ENCODE measurements at regions not wholly inside any gene's neighbourhood (a gene's known extent, or its start where the extent isn't known, plus 50 kb on each side); places are given as distances from the start of the nearest gene placed in this dataset.

DNA sequence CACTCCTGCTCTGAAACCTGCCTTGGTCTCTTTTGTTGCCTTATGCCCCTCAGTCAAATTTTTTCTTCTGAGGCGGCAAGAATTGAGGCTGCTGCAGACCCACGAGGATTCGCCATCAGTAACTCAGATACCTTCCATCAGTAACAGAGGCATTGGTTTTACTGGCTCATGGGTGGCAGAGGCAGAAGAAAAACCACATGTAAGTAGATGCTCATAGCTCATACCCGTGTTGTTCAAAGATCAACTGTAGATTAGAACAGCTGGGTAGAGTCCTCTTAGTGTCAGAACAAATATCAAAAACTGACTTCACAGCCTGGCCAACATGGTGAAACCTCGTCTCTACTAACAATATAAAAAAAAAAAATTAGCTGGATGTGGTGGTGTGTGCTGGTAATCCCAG lies 598.0 kb upstream of the SOX11 start:
- DNase-seq (no peak), ATAC-seq (ENCODE audit: poor library complexity) (no peak)
- H3K9me3 Mint-ChIP-seq: peaks cover 18% of the 10 kb centered on the region
- POLR2A ChIA-PET: no interaction called here
- no peaks in the 10 kb centered on the region for H3K36me3 Mint-ChIP-seq (ENCODE audit: low read depth)
- H3K27me3 ChIP-seq (ENCODE audit: control insufficient read depth in 1 of 2, insufficient read depth in 2 of 2, low read length in 2 of 2): no peaks in the 10 kb centered on the region
- CTCF ChIA-PET: no interaction called here
- H3K4me1 Mint-ChIP-seq (ENCODE audit: low read depth): no peaks in the 10 kb centered on the region
- H3K9me3 ChIP-seq (ENCODE audit: control insufficient read depth in 1 of 2, insufficient read depth in 1 of 2, low read length in 2 of 2): peaks cover 0 to 13% of the 10 kb centered on the region in 2 experiments
- no peak overlapping the region for H3K4me3 ChIP-seq (ENCODE audit: low read length)
- no peak overlapping the region for H3K27ac ChIP-seq (ENCODE audit: low read depth in 1 of 2, low read length in 2 of 2)
- no peaks in the 10 kb centered on the region for H3K4me1 ChIP-seq (ENCODE audit: insufficient read depth, low read length)
- H3K27ac Mint-ChIP-seq: no peak overlapping the region
- no peaks in the 10 kb centered on the region for H3K36me3 ChIP-seq (ENCODE audit: insufficient read depth, low read length)
- intact Hi-C loops (cut with DNase I, micrococcal nuclease): no loop called here
- no peaks in the 10 kb centered on the region for H3K27me3 Mint-ChIP-seq
- H3K4me3 Mint-ChIP-seq: no peak overlapping the region
- TF ChIP-seq, protein P1, sequence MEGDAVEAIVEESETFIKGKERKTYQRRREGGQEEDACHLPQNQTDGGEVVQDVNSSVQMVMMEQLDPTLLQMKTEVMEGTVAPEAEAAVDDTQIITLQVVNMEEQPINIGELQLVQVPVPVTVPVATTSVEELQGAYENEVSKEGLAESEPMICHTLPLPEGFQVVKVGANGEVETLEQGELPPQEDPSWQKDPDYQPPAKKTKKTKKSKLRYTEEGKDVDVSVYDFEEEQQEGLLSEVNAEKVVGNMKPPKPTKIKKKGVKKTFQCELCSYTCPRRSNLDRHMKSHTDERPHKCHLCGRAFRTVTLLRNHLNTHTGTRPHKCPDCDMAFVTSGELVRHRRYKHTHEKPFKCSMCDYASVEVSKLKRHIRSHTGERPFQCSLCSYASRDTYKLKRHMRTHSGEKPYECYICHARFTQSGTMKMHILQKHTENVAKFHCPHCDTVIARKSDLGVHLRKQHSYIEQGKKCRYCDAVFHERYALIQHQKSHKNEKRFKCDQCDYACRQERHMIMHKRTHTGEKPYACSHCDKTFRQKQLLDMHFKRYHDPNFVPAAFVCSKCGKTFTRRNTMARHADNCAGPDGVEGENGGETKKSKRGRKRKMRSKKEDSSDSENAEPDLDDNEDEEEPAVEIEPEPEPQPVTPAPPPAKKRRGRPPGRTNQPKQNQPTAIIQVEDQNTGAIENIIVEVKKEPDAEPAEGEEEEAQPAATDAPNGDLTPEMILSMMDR (IDR thresholded peaks at IDR 0.05): no peak

DNA sequence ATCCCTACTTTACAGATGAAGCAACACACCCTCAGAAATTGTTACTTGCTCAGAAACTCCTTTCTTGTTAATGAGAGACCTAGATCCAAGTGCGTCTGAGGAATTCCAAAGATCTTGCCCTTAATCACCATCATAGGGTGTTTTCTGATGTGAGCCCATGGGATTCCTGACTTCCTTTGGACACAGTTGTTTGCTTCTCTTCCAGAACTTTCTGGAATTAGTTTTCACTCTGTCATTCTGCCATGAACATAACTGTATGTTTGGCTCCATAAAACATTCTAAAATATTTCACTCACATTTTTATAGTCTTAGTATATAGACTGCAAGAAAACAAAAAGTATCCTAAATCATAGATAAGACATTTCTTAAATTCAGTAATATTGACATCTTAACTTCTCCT lies 593.9 kb upstream of the SOX11 start:
- TF ChIP-seq, protein P1 (IDR thresholded peaks at IDR 0.05): no peak
- H3K9me3 Mint-ChIP-seq: peaks cover 20% of the 10 kb centered on the region
- DNase-seq (no peak), ATAC-seq (ENCODE audit: poor library complexity) (no peak)
- H3K27ac ChIP-seq (ENCODE audit: low read depth in 1 of 2, low read length in 2 of 2): no peak overlapping the region
- no peak overlapping the region for H3K4me3 Mint-ChIP-seq
- no peak overlapping the region for H3K4me3 ChIP-seq (ENCODE audit: low read length)
- H3K36me3 Mint-ChIP-seq (ENCODE audit: low read depth): no peaks in the 10 kb centered on the region
- no peaks in the 10 kb centered on the region for H3K27me3 ChIP-seq (ENCODE audit: control insufficient read depth in 1 of 2, insufficient read depth in 2 of 2, low read length in 2 of 2)
- H3K27ac Mint-ChIP-seq: no peak overlapping the region
- CTCF ChIA-PET: no interaction called here
- no peaks in the 10 kb centered on the region for H3K4me1 Mint-ChIP-seq (ENCODE audit: low read depth)
- peaks cover 0 to 4% of the 10 kb centered on the region in 2 experiments for H3K9me3 ChIP-seq (ENCODE audit: control insufficient read depth in 1 of 2, insufficient read depth in 1 of 2, low read length in 2 of 2)
- H3K36me3 ChIP-seq (ENCODE audit: insufficient read depth, low read length): no peaks in the 10 kb centered on the region
- intact Hi-C loops (cut with DNase I, micrococcal nuclease): no loop called here
- POLR2A ChIA-PET: no interaction called here
- no peaks in the 10 kb centered on the region for H3K4me1 ChIP-seq (ENCODE audit: insufficient read depth, low read length)
- H3K27me3 Mint-ChIP-seq: no peaks in the 10 kb centered on the region

DNA sequence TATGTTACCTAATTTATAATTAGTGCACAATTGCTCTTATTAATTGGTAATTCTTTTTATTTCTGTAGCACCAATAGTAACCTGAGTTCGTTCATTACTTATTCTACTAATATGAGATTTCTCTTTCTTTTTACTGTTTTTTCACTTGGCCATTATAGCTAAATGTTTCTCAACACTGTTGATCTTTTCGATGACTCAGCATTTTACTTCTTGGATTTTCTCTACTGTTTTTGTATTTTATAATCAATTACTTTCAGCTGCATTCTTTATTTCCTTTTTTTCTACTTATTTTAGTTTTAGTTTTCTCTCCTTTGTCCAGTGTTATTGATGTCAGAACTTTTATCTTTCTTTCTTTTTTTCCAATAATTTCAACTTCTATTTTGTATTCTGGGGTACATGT lies 589.4 kb upstream of the SOX11 start:
- no peaks in the 10 kb centered on the region for H3K4me1 Mint-ChIP-seq (ENCODE audit: low read depth)
- H3K27ac Mint-ChIP-seq: no peak overlapping the region
- TF ChIP-seq, protein P1 (IDR thresholded peaks at IDR 0.05): no peak
- ATAC-seq (ENCODE audit: poor library complexity): no peak
- POLR2A ChIA-PET: no interaction called here
- H3K27me3 Mint-ChIP-seq: no peaks in the 10 kb centered on the region
- no peaks in the 10 kb centered on the region for H3K36me3 ChIP-seq (ENCODE audit: insufficient read depth, low read length)
- H3K4me3 ChIP-seq (ENCODE audit: low read length): no peak overlapping the region
- intact Hi-C loops (cut with DNase I, micrococcal nuclease): no loop called here
- H3K27me3 ChIP-seq (ENCODE audit: control insufficient read depth in 1 of 2, insufficient read depth in 2 of 2, low read length in 2 of 2): no peaks in the 10 kb centered on the region
- H3K9me3 ChIP-seq (ENCODE audit: control insufficient read depth in 1 of 2, insufficient read depth in 1 of 2, low read length in 2 of 2): peaks cover 0 to 4% of the 10 kb centered on the region in 2 experiments
- no peak overlapping the region for H3K4me3 Mint-ChIP-seq
- no peak for DNase-seq
- CTCF ChIA-PET: no interaction called here
- H3K9me3 Mint-ChIP-seq: peaks cover 29% of the 10 kb centered on the region
- H3K4me1 ChIP-seq (ENCODE audit: insufficient read depth, low read length): no peaks in the 10 kb centered on the region
- no peaks in the 10 kb centered on the region for H3K36me3 Mint-ChIP-seq (ENCODE audit: low read depth)
- H3K27ac ChIP-seq (ENCODE audit: low read depth in 1 of 2, low read length in 2 of 2): no peak overlapping the region

Measured in CD4-positive, alpha-beta T cell (primary cell).